HepG2 (cell line): ENCODE measurements at regions not wholly inside any gene's neighbourhood (a gene's known extent, or its start where the extent isn't known, plus 50 kb on each side); places are given as distances from the start of the nearest gene placed in this dataset.

Experiments
- ATAC-seq: fragments of 200-7000 bp; cut with Tn5 transposase; 3 replicates; pipeline ENCODE4 v1.9.1; 2020; ENCODE audit warnings: mild to moderate bottlenecking, moderate library complexity
- BruUV-seq: library from RNA; stranded (reverse); fragments of 400-500 nt; replicated peaks from 2 replicates; lab custom pipeline; 2021; lab: Mats Ljungman, UMichigan
- CTCF ChIA-PET: fragments of 300-600 bp; formaldehyde crosslinking; extraction: SDS; loops from one replicate; lab custom pipeline; 2021; ENCODE audit warnings: low total read pairs, inconsistent platforms, low intra/inter-chr PET ratio; lab: Yijun Ruan, JAX
- POLR2A ChIA-PET: fragments of 350-600 bp; sonication (Branson Sonifier 250); formaldehyde crosslinking; loops from one replicate; lab custom pipeline; 2020; ENCODE audit warnings: antibody characterized with exemption, inconsistent platforms; lab: Yijun Ruan, JAX
- DNase-seq: peaks from one replicate; pipeline ENCODE4 v3.0.0-alpha.2; 2015; ENCODE audit warnings: low spot score
- FAIRE-seq: peaks from 3 replicates; lab custom pipeline; 2011; peaks lifted over from hg19 to GRCh38; lab: Jason Lieb, UNC
- H2AFZ ChIP-seq: one replicate; pipeline ENCODE4 v1.6.1; 2011; ENCODE audit warnings: low read length, inconsistent platforms
- H3K27ac ChIP-seq: fragments of 300-600 bp; 3 replicates; pipeline ENCODE4 v1.8.0; 2011; ENCODE audit warnings: mixed run types, mild to moderate bottlenecking, mixed read lengths, low read length, inconsistent platforms; ENCODE audit not compliant: insufficient read depth; ENCODE audit errors: extremely low read length
- H3K27me3 ChIP-seq, 2 experiments: fragments of 200-600 bp in 1 of 2; 2 replicates in 1 of 2; 3 replicates in 1 of 2; pipeline versions ENCODE4 v1.6.0 to v1.8.0; 2011; ENCODE audit warnings: low read length in 2 of 2, mild to moderate bottlenecking in 2 of 2, moderate library complexity in 2 of 2, inconsistent platforms in 1 of 2; ENCODE audit not compliant: insufficient read depth in 2 of 2, control insufficient read depth in 1 of 2
- H3K36me3 ChIP-seq, 2 experiments: fragments of 200-600 bp in 1 of 2; replicated peaks in 1 of 2; 2 replicates in 1 of 2; 3 replicates in 1 of 2; pipeline versions ENCODE4 v1.5.1 to v1.8.0; 2011; ENCODE audit warnings: low read length in 2 of 2, inconsistent platforms in 1 of 2; ENCODE audit not compliant: insufficient read depth in 2 of 2, control insufficient read depth in 1 of 2
- H3K4me1 ChIP-seq: 2 replicates; pipeline ENCODE4 v1.5.1; 2012; ENCODE audit warnings: low read length, inconsistent platforms; ENCODE audit not compliant: insufficient read depth
- H3K4me2 ChIP-seq: 2 replicates; pipeline ENCODE4 v1.6.0; 2011; ENCODE audit warnings: low read depth, low read length, inconsistent platforms
- H3K4me3 ChIP-seq, 3 experiments: fragments of 200-600 bp in 1 of 3; sonication (generic), shearing (Covaris generic) in 1 of 3; replicated peaks in 1 of 3; 2 replicates each; pipeline ENCODE4 v1.5.1; 2011 to 2016; ENCODE audit warnings: low read length in 3 of 3, inconsistent platforms in 2 of 3, low read depth in 2 of 3, mild to moderate bottlenecking in 2 of 3, control low read depth in 1 of 3, mixed read lengths in 1 of 3; ENCODE audit not compliant: insufficient read depth in 1 of 3
- H3K79me2 ChIP-seq: one replicate; pipeline ENCODE4 v1.6.1; 2011; ENCODE audit warnings: low read length, inconsistent platforms; ENCODE audit not compliant: insufficient read depth
- H3K9ac ChIP-seq: 2 replicates; pipeline ENCODE4 v1.6.0; 2011; ENCODE audit warnings: mild to moderate bottlenecking, low read depth, low read length, inconsistent platforms; ENCODE audit not compliant: insufficient read depth
- H3K9me3 ChIP-seq: 2 replicates; pipeline ENCODE4 v1.5.1; 2012; ENCODE audit warnings: mild to moderate bottlenecking, low read length
- H4K20me1 ChIP-seq: 2 replicates; pipeline ENCODE4 v1.6.0; 2011; ENCODE audit warnings: inconsistent platforms, mild to moderate bottlenecking, low read length, moderate library complexity; ENCODE audit not compliant: insufficient read depth
- AKAP8 ChIP-seq: sonication (generic); formaldehyde crosslinking; IDR thresholded peaks from 2 replicates; pipeline ENCODE4 v1.5.1; 2020; ENCODE audit warnings: mild to moderate bottlenecking, missing genetic modification reagents
- ARID3A ChIP-seq: IDR thresholded peaks from 2 replicates; pipeline ENCODE4 v1.6.1; 2012; ENCODE audit warnings: low read depth, low read length, improper control_type of control experiment
- ELF4 ChIP-seq: sonication (generic); formaldehyde crosslinking; IDR thresholded peaks from 2 replicates; pipeline ENCODE4 v1.5.0; 2020; ENCODE audit warnings: missing genetic modification reagents, mild to moderate bottlenecking, moderate library complexity, borderline replicate concordance
- GMEB2 ChIP-seq: IDR thresholded peaks from 2 replicates; pipeline ENCODE4 v1.6.1; 2016; ENCODE audit warnings: missing biosample characterization, missing genetic modification reagents, low read depth
- KLF16 ChIP-seq, 2 experiments: sonication (generic) in 1 of 2; formaldehyde crosslinking in 1 of 2; IDR thresholded peaks; 2 replicates each; pipeline versions ENCODE4 v1.6.1 to v1.8.0; 2016 to 2023; ENCODE audit warnings: missing genetic modification reagents in 2 of 2, missing compliant biosample characterization in 1 of 2
- MBD4 ChIP-seq: IDR thresholded peaks from 2 replicates; pipeline ENCODE4 v1.6.1; 2012; ENCODE audit warnings: low read length, inconsistent platforms, borderline replicate concordance
- MED8 ChIP-seq: sonication (generic); formaldehyde crosslinking; IDR thresholded peaks from 2 replicates; pipeline ENCODE4 v1.8.1; 2023; ENCODE audit warnings: mild to moderate bottlenecking, missing genetic modification reagents; ENCODE audit not compliant: insufficient replicate concordance
- RBM22 ChIP-seq: fragments of 200-400 bp; formaldehyde crosslinking; optimal IDR thresholded peaks from 2 replicates; pipeline ENCODE3; 2017; ENCODE audit warnings: mild to moderate bottlenecking, low read length, moderate library complexity
- SALL2 ChIP-seq: sonication (generic); formaldehyde crosslinking; IDR thresholded peaks from 2 replicates; pipeline ENCODE4 v1.8.1; 2023; ENCODE audit warnings: mild to moderate bottlenecking, missing genetic modification reagents, inconsistent platforms
- SOX6 ChIP-seq, 2 experiments: fragments of 450-650 bp in 1 of 2; sonication (generic) in 1 of 2; formaldehyde crosslinking in 1 of 2; IDR thresholded peaks; 2 replicates each; pipeline versions ENCODE4 v1.4.0 to v1.6.1; 2017 to 2020; ENCODE audit warnings: antibody characterized with exemption in 1 of 2, mild to moderate bottlenecking in 1 of 2, missing genetic modification reagents in 1 of 2
- TRIM22 ChIP-seq: fragments of 450-650 bp; IDR thresholded peaks from 2 replicates; pipeline ENCODE4 v1.6.1; 2017
- ZFYVE20 ChIP-seq: sonication (generic); formaldehyde crosslinking; IDR thresholded peaks from 2 replicates; pipeline ENCODE4 v1.8.0; 2023; ENCODE audit warnings: low read depth, mild to moderate bottlenecking, moderate library complexity, missing genetic modification reagents, borderline replicate concordance
- ZNF24 ChIP-seq: fragments of 450-650 bp; IDR thresholded peaks from 2 replicates; pipeline ENCODE4 v1.6.1; 2017; ENCODE audit warnings: antibody characterized with exemption, mild to moderate bottlenecking
- ZNF468 ChIP-seq: sonication (generic); formaldehyde crosslinking; IDR thresholded peaks from 2 replicates; pipeline ENCODE4 v1.8.0; 2022; ENCODE audit warnings: mild to moderate bottlenecking, moderate library complexity, missing genetic modification reagents
- ZNF589 ChIP-seq: sonication (generic); formaldehyde crosslinking; conservative IDR thresholded peaks from 2 replicates; pipeline ENCODE4 v1.8.0; 2022; ENCODE audit warnings: mild to moderate bottlenecking, moderate library complexity, missing genetic modification reagents
- WGBS: methylation state at CpG from one replicate; pipeline ENCODE4 v1.1.6; 2017; ENCODE audit warnings: low lambda C conversion rate; 5-methylcytosine and 5-hydroxymethylcytosine counted together
- in situ Hi-C: cut with HindIII; loops from 2 replicates; pipeline ENCODE4 v1.10.0; 2017; ENCODE audit warnings: low pct_unique_long_range_greater_than_20kb; ENCODE audit not compliant: extremely low pct_ligation_motif_present
- intact Hi-C: fragments of 100-400 bp; cut with micrococcal nuclease; formaldehyde crosslinking; loops from one replicate; pipeline ENCODE4 v1.10.0; 2022; ENCODE audit not compliant: unreplicated experiment

GRCh38 chr1:60388092-60388987, 314.8 kb upstream of the C1orf87 start:
- TF ChIP-seq SOX6 (IDR thresholded peaks at IDR 0.05) = no peak
- no peak for TF ChIP-seq SOX6 (CRISPR knock-in tag; IDR thresholded peaks at IDR 0.05)
- TF ChIP-seq ZNF589 (CRISPR knock-in tag) = no peak
- no peak for TF ChIP-seq MBD4
- no peak for TF ChIP-seq AKAP8 (CRISPR knock-in tag)
- TF ChIP-seq ZFYVE20 (CRISPR knock-in tag) = no peak
- TF ChIP-seq ELF4 (CRISPR knock-in tag) = no peak
- TF ChIP-seq KLF16 (CRISPR knock-in tag; IDR thresholded peaks at IDR 0.05) = no peak
- no peak for TF ChIP-seq SALL2 (CRISPR knock-in tag)
- no peak for TF ChIP-seq MED8
- no peak for TF ChIP-seq ARID3A
- TF ChIP-seq ZNF468 (CRISPR knock-in tag) = no peak
- TF ChIP-seq TRIM22 = no peak
- no peak for TF ChIP-seq ZNF24
- no peak for TF ChIP-seq GMEB2 (CRISPR knock-in tag)
- no peak for TF ChIP-seq RBM22
- no TSS peak for BruUV-seq
- CTCF ChIA-PET = no interaction called here

More at GRCh38 chr1:60388092-60388987, 314.8 kb upstream of the C1orf87 start:
- Histone ChIP-seq H3K4me3 (no peak overlapping the region), H3K9ac (no peak overlapping the region), H4K20me1 (no peaks in the 10 kb centered on the region), H2AFZ (no peak overlapping the region), H3K27ac (no peak overlapping the region), H3K4me2 (no peak overlapping the region), H3K27me3 (no peaks in the 10 kb centered on the region), H3K9me3 (no peaks in the 10 kb centered on the region), H3K4me1 (no peaks in the 10 kb centered on the region), H3K79me2 (no peaks in the 10 kb centered on the region), H3K36me3 (no peaks in the 10 kb centered on the region)
- no peak for FAIRE-seq
- intact Hi-C loops (no loop called here), in situ Hi-C loops (no loop called here)
- ATAC-seq = no peak
- WGBS = 8% methylated on average over 7 of the region's 7 CpGs
- POLR2A ChIA-PET = no interaction called here
- no peak for DNase-seq
